Skeletal muscle tissue (tissue), 3 donors: ENCODE measurements at regions not wholly inside any gene's neighbourhood (a gene's known extent, or its start where the extent isn't known, plus 50 kb on each side); places are given as distances from the start of the nearest gene placed in this dataset.
"Not testable (repeated sequence)": the region's sequence is repeated elsewhere in the genome, so short reads cannot be mapped to it uniquely, and the experiment has no call there.

ENCODE experiments used
- H3K27ac ChIP-seq: one replicate; pipeline ENCODE4 v1.7.0; 2013; ENCODE audit warnings: mild to moderate bottlenecking, low read depth, low read length, inconsistent platforms
- H3K27me3 ChIP-seq, 3 donors: one replicate each; pipeline ENCODE4 v1.7.0; 2013; ENCODE audit warnings: low read length in 3 of 3; ENCODE audit not compliant: control insufficient read depth in 3 of 3, insufficient read depth in 3 of 3
- H3K36me3 ChIP-seq, 3 donors: one replicate each; pipeline ENCODE4 v1.7.0; 2013; ENCODE audit warnings: low read length in 3 of 3; ENCODE audit not compliant: control insufficient read depth in 3 of 3, insufficient read depth in 3 of 3
- H3K4me1 ChIP-seq, 3 donors: one replicate each; pipeline ENCODE4 v1.7.0; 2013; ENCODE audit warnings: low read length in 3 of 3, mild to moderate bottlenecking in 3 of 3; ENCODE audit not compliant: control insufficient read depth in 3 of 3, insufficient read depth in 3 of 3
- H3K4me3 ChIP-seq, 3 donors: one replicate each; pipeline ENCODE4 v1.7.0; 2013; ENCODE audit warnings: low read length in 3 of 3
- H3K9ac ChIP-seq, 3 donors: one replicate each; pipeline ENCODE4 v1.7.0; 2013; ENCODE audit warnings: low read length in 3 of 3, mild to moderate bottlenecking in 3 of 3, moderate library complexity in 2 of 3, low read depth in 1 of 3
- H3K9me3 ChIP-seq, 3 donors: one replicate each; pipeline ENCODE4 v1.7.0; 2013; ENCODE audit warnings: low read length in 3 of 3; ENCODE audit not compliant: control insufficient read depth in 3 of 3
- donor health status: Osteomylitis.

DNA sequence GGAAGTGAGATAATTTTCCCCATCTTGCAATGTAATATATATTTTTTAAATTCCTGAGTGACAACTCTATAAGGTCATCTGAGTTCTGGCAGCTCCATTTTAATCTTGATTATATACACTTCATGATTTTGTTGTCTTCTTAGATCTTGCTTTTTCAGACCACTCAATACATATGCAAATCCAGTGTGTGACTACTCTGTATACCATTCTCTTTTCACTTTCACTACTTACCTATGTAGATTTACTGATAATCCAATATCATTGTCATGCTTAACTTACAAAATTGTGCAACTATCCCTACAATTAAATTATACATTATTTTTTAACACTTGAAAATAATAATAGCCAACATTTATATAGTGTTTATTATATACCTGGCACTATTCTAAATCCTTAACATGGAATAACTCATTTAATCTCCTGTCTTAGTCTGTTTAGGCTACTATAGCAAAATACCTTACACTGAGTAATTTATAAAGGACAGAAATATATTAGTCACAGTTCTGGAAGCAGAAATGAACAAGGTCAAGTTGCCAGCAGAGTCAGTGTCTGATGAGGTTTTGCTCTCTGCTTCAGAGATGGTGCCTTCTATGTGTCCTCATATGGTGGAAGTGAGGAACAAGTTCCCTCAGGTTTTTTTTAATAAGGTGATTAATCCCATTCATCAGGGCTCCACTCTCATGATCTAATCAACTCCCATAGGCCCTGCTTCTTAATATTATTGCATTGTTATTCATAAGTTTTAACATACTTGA lies 338.5 kb downstream of the TUSC7 start:
- Histone ChIP-seq H3K9me3 (no peaks in the 10 kb centered on the region), H3K4me1 (no peaks in the 10 kb centered on the region), H3K4me3 (no peak overlapping the region), H3K27ac (no peak overlapping the region), H3K36me3 (no peaks in the 10 kb centered on the region), H3K9ac (no peak overlapping the region), H3K27me3 (no peaks in the 10 kb centered on the region)

DNA sequence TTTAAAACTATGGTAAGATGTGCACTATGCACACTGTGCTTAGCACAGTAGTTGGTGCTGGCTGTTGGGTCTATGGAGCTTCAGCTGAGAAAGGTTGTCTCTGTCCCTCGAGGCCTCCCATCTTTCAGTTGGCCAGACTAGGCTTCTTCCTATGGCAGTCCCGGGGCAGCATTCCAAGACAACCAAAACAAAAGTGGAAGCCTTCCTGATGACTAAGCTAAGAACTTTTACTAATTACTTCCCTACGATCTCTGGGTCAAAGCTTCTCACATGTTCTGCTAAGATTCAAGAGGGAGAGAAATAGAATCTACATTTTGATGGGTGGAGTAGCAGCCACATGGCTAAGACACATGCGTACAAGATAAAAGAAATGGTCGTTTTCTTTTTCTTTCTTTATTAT lies 342.8 kb downstream of the TUSC7 start:
- H3K4me1 ChIP-seq = no peaks in the 10 kb centered on the region

DNA sequence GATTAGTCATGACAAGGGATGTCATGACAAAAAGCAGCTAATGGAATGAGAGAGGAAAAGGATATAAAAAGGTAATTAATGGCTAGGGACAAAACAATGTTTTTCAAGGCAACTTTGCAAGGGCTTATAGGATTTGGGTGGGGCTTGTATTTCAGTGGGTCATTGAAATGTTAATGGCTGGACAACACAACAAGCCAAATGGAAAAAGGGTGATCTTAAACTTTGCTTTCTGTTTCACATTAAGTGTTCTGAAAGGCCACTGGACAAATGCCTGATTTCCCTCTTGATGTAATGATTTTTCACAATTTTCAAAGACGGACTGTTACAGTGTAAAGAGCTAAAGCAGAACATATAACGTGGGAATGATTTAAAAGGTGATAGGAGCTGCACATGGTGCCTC lies 345.0 kb downstream of the TUSC7 start:
- Histone ChIP-seq H3K36me3 (no peaks in the 10 kb centered on the region), H3K27me3 (no peaks in the 10 kb centered on the region), H3K27ac (no peak overlapping the region), H3K9ac (no peak overlapping the region), H3K4me1 (no peaks in the 10 kb centered on the region), H3K9me3 (no peaks in the 10 kb centered on the region), H3K4me3 (no peak overlapping the region)

More for the DNA sequence above, 342.8 kb downstream of the TUSC7 start:
- Histone ChIP-seq H3K9me3 (no peaks in the 10 kb centered on the region), H3K9ac (no peak overlapping the region), H3K36me3 (no peaks in the 10 kb centered on the region), H3K27me3 (no peaks in the 10 kb centered on the region), H3K4me3 (no peak overlapping the region), H3K27ac (no peak overlapping the region)

GRCh38 chr3:117056946-117057345 lies 347.4 kb downstream of the TUSC7 start:
- not testable (repeated sequence) for H3K27ac ChIP-seq, H3K9me3 ChIP-seq, H3K27me3 ChIP-seq, H3K9ac ChIP-seq, H3K36me3 ChIP-seq, H3K4me3 ChIP-seq, H3K4me1 ChIP-seq

DNA sequence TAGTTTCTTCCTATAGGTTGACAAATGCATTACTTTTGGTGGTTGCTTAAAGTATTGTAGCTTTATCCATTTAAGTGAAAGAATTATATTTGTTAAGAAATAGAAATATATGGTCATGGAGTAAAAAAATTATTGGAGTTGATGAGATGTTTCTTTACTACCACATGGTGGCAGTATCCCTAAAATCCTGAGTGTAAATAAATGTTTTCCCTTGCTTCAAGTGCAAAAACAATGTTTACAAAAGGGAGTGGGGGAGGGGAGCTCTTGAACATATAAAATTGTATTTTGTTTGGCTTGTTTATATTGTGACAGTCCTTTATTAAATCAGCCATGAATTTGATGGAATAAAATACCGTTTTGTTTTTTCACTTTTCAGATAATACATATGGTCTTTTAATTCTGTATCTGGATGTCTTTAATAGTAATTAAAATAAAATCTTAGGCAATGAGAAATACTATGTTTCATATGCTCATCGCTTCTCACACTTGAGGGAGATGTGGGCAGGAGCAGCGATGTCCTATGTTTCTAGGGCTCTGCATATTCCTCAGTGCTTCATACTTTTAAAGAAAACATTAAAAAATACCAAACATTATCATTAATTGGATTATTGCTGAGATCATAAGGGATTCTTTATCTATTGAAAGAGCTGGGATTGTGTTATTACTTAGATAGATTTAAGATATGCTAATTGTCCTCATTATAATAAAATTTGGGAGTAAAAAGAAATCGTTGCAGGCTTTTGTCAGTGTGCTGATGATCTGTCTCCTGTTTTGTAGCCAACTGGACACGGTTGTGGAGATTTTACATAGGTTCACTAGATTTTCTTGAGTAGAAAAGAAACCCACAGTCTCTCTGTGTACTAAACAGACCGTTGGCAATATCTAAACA lies 349.7 kb downstream of the TUSC7 start:
- Histone ChIP-seq H3K4me1 (no peaks in the 10 kb centered on the region), H3K9me3 (no peaks in the 10 kb centered on the region), H3K27me3 (no peaks in the 10 kb centered on the region), H3K36me3 (no peaks in the 10 kb centered on the region), H3K27ac (no peak overlapping the region), H3K9ac (no peak overlapping the region), H3K4me3 (no peak overlapping the region)

DNA sequence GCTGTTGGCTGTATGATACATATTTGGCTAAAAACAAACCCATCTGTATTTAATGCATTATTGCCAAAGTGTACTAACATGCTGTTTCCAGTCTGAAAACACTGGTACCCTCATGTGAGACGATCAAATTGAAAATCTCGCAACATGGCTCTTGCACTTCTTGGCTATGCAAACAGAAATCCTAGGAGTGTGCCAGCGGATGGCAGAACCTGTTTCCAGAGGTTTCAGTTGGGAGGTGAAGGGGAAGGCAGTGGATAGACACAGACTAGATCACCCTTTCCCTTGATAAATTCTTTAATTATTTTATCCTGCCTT lies 350.3 kb downstream of the TUSC7 start:
- Histone ChIP-seq H3K36me3 (no peaks in the 10 kb centered on the region), H3K27ac (no peak overlapping the region), H3K9ac (no peak overlapping the region), H3K4me1 (no peaks in the 10 kb centered on the region), H3K9me3 (no peaks in the 10 kb centered on the region), H3K4me3 (no peak overlapping the region), H3K27me3 (no peaks in the 10 kb centered on the region)

- Histone ChIP-seq H3K36me3 (no peaks in the 10 kb centered on the region), H3K4me1 (no peaks in the 10 kb centered on the region), H3K9me3 (no peaks in the 10 kb centered on the region), H3K9ac (no peak overlapping the region), H3K27me3 (no peaks in the 10 kb centered on the region), H3K4me3 (no peak overlapping the region), H3K27ac (no peak overlapping the region)
These were observed 354.4 kb downstream of the TUSC7 start for GRCh38 chr3:117063930-117064329.

DNA sequence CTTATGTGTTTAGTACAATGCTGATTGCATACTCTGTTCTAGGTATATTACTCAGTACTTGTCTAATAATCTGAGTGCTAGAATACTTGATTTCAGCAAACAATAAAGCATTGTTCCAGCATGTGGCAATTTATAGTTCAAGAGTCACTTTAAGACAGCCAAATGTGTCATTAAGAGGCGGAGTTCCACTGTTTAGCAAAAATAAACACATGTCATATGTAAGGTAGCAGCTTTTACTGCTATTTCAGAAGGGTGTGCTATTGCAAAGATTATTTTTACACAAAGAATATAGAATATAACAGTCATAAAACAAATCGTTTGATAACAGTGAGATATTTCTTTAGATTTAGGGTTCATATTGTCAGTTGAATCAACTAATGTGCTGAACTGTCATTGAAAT lies 358.7 kb downstream of the TUSC7 start:
- H3K4me3 ChIP-seq = no peak overlapping the region
- no peak overlapping the region for H3K27ac ChIP-seq
- H3K9me3 ChIP-seq = no peaks in the 10 kb centered on the region
- H3K9ac ChIP-seq = no peak overlapping the region
- no peaks in the 10 kb centered on the region for H3K4me1 ChIP-seq
- H3K27me3 ChIP-seq = no peaks in the 10 kb centered on the region
- no peaks in the 10 kb centered on the region for H3K36me3 ChIP-seq

DNA sequence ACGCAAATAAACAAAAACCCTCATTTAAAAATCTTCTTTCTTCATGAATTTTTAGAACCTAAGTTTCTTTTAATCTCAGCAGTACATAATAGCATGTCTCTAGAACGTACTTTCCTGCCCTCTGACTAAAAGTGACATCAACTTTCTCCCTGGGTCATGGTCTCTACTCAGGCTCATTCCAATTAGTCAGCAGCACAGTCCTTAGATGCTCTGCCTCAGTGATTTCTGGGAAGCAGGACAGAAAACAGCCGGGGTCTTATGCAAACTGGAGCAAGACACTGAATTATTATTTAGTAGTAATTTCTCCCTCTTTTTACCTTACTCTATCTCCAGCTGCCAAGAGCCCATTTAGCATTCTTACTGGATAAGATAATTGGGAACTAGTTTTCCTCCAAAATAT lies 365.2 kb downstream of the TUSC7 start:
- H3K27me3 ChIP-seq = no peaks in the 10 kb centered on the region
- no peak overlapping the region for H3K9ac ChIP-seq
- H3K4me1 ChIP-seq = no peaks in the 10 kb centered on the region
- no peaks in the 10 kb centered on the region for H3K36me3 ChIP-seq
- no peaks in the 10 kb centered on the region for H3K9me3 ChIP-seq
- no peak overlapping the region for H3K27ac ChIP-seq
- H3K4me3 ChIP-seq = no peak overlapping the region

- Histone ChIP-seq H3K4me3 (no peak overlapping the region), H3K9me3 (no peaks in the 10 kb centered on the region), H3K9ac (no peak overlapping the region), H3K36me3 (no peaks in the 10 kb centered on the region), H3K4me1 (no peaks in the 10 kb centered on the region), H3K27ac (no peak overlapping the region), H3K27me3 (no peaks in the 10 kb centered on the region)
These were observed 370.4 kb downstream of the TUSC7 start for GRCh38 chr3:117079997-117080396.
